Cardiac muscle cell (in vitro differentiated cells and primary cell): ENCODE measurements at regions not wholly inside any gene's neighbourhood (a gene's known extent, or its start where the extent isn't known, plus 50 kb on each side); places are given as distances from the start of the nearest gene placed in this dataset.

Experiments
- DNase-seq, 2 donors: peaks; one replicate each; pipeline versions ENCODE4 v3.0.0 to v3.0.0-alpha.2; 2010 to 2017; ENCODE audit warnings: low read depth in 1 of 2, low spot score in 1 of 2
- H3K27ac ChIP-seq: fragments of 200-600 bp; sonication (generic); 2 replicates; pipeline ENCODE4 v1.5.1; 2016
- H3K27me3 ChIP-seq: fragments of 200-600 bp; sonication (generic); 2 replicates; pipeline ENCODE4 v1.6.0; 2016; ENCODE audit warnings: control low read depth
- H3K36me3 ChIP-seq: fragments of 200-600 bp; sonication (generic); 2 replicates; pipeline ENCODE4 v1.5.1; 2016; ENCODE audit warnings: control low read depth
- H3K4me1 ChIP-seq: fragments of 200-600 bp; sonication (generic); 2 replicates; pipeline ENCODE4 v1.8.1; 2017; ENCODE audit warnings: low read depth, mild to moderate bottlenecking, mixed run types
- H3K4me3 ChIP-seq: fragments of 200-600 bp; sonication (generic); 2 replicates; pipeline ENCODE4 v1.5.1; 2016; ENCODE audit warnings: mild to moderate bottlenecking
- H3K9me3 ChIP-seq: fragments of 200-600 bp; sonication (generic); 2 replicates; pipeline ENCODE4 v1.5.1; 2017; ENCODE audit warnings: low read depth, mild to moderate bottlenecking, control low read depth
- CTCF ChIP-seq: IDR thresholded peaks from 2 replicates; pipeline ENCODE4 v1.5.1; 2012; ENCODE audit warnings: low read depth, mild to moderate bottlenecking, low read length

- no peak overlapping the region for H3K4me3 ChIP-seq
- H3K4me1 ChIP-seq: peaks cover 6% of the 10 kb centered on the region
- no peaks in the 10 kb centered on the region for H3K27me3 ChIP-seq
- peak in 1 of 2 donors; percentile 85 for DNase-seq
- H3K27ac ChIP-seq: no peak overlapping the region
- peak; percentile 31 for TF ChIP-seq CTCF
- no peaks in the 10 kb centered on the region for H3K36me3 ChIP-seq
- H3K9me3 ChIP-seq: no peaks in the 10 kb centered on the region
Measured at GRCh38 chr10:117477961-117478670, 64.4 kb upstream of the EMX2 start.

GRCh38 chr10:117477211-117477947 is 65.2 kb upstream of the EMX2 start:
- H3K27ac ChIP-seq: no peak overlapping the region

GRCh38 chr10:117476716-117477115 is 65.8 kb upstream of the EMX2 start:
- no peak for TF ChIP-seq CTCF
- Histone ChIP-seq H3K9me3 (no peaks in the 10 kb centered on the region), H3K27ac (no peak overlapping the region), H3K4me3 (no peak overlapping the region), H3K27me3 (no peaks in the 10 kb centered on the region), H3K36me3 (no peaks in the 10 kb centered on the region), H3K4me1 (peaks cover 6% of the 10 kb centered on the region)
- no peak for DNase-seq

More at GRCh38 chr10:117477211-117477947, 65.2 kb upstream of the EMX2 start:
- no peaks in the 10 kb centered on the region for H3K27me3 ChIP-seq
- H3K4me3 ChIP-seq: no peak overlapping the region
- no peaks in the 10 kb centered on the region for H3K9me3 ChIP-seq
- peaks cover 6% of the 10 kb centered on the region for H3K4me1 ChIP-seq
- no peaks in the 10 kb centered on the region for H3K36me3 ChIP-seq
- TF ChIP-seq CTCF: no peak
- DNase-seq: no peak

- H3K27me3 ChIP-seq: no peaks in the 10 kb centered on the region
- no peak overlapping the region for H3K27ac ChIP-seq
- H3K9me3 ChIP-seq: no peaks in the 10 kb centered on the region
- H3K4me1 ChIP-seq: peaks cover 6% of the 10 kb centered on the region
- no peak for TF ChIP-seq CTCF
- DNase-seq: no peak
- H3K36me3 ChIP-seq: no peaks in the 10 kb centered on the region
- no peak overlapping the region for H3K4me3 ChIP-seq
Measured at GRCh38 chr10:117476281-117476680, 66.3 kb upstream of the EMX2 start.

- no peak for TF ChIP-seq CTCF
- DNase-seq: no peak
Measured at GRCh38 chr10:117472872-117473271, 69.7 kb upstream of the EMX2 start.

More at GRCh38 chr10:117472872-117473271, 69.7 kb upstream of the EMX2 start:
- H3K4me3 ChIP-seq: no peak overlapping the region
- peaks cover 6% of the 10 kb centered on the region for H3K4me1 ChIP-seq
- no peaks in the 10 kb centered on the region for H3K27me3 ChIP-seq
- H3K27ac ChIP-seq: no peak overlapping the region
- H3K36me3 ChIP-seq: no peaks in the 10 kb centered on the region
- H3K9me3 ChIP-seq: no peaks in the 10 kb centered on the region
